H1 (cell line): ENCODE measurements at regions not wholly inside any gene's neighbourhood (a gene's known extent, or its start where the extent isn't known, plus 50 kb on each side); places are given as distances from the start of the nearest gene placed in this dataset.

Experiments used
- CHD1 ChIP-seq: IDR thresholded peaks from 2 replicates; pipeline ENCODE4 v1.6.1; 2012; ENCODE audit warnings: low read depth, low read length, improper control_type of control experiment
- CHD7 ChIP-seq: fragments of 300-600 bp; sonication (generic); IDR thresholded peaks from 2 replicates; pipeline ENCODE4 v1.7.1; 2012; ENCODE audit warnings: low read length, moderate library complexity, mild to moderate bottlenecking, inconsistent platforms; ENCODE audit not compliant: insufficient replicate concordance
- E2F6 ChIP-seq: IDR thresholded peaks from 2 replicates; pipeline ENCODE4 v1.6.1; 2012; ENCODE audit warnings: inconsistent platforms
- RAD21 ChIP-seq, 2 experiments: IDR thresholded peaks in 1 of 2; conservative IDR thresholded peaks in 1 of 2; 2 replicates each; pipeline ENCODE4 v1.6.1; 2011; ENCODE audit warnings: low read depth in 2 of 2, low read length in 2 of 2, improper control_type of control experiment in 1 of 2, inconsistent platforms in 1 of 2, mild to moderate bottlenecking in 1 of 2, moderate library complexity in 1 of 2
- SIN3A ChIP-seq, 2 experiments: IDR thresholded peaks in 1 of 2; conservative IDR thresholded peaks in 1 of 2; 2 replicates each; pipeline ENCODE4 v1.6.1; 2011 to 2012; ENCODE audit warnings: low read length in 2 of 2, improper control_type of control experiment in 1 of 2, low read depth in 1 of 2, mild to moderate bottlenecking in 1 of 2
- SP1 ChIP-seq: IDR thresholded peaks from 2 replicates; pipeline ENCODE4 v1.6.1; 2011; ENCODE audit warnings: low read depth, low read length
- TBP ChIP-seq: IDR thresholded peaks from 2 replicates; pipeline ENCODE4 v1.6.1; 2011; ENCODE audit warnings: low read depth, low read length, improper control_type of control experiment
- TCF12 ChIP-seq: IDR thresholded peaks from 2 replicates; pipeline ENCODE4 v1.6.1; 2011; ENCODE audit warnings: low read depth, mild to moderate bottlenecking, low read length
- YY1 ChIP-seq: IDR thresholded peaks from 2 replicates; pipeline ENCODE4 v1.6.1; 2011; ENCODE audit warnings: low read depth, mild to moderate bottlenecking, low read length

GRCh38 chr14:71675126-71675899 lies 256.9 kb upstream of the RGS6 start (continued):
- TF ChIP-seq CHD7 (peak; percentile 71), SIN3A (conservative IDR thresholded peaks at IDR 0.05 in 1 of 2, IDR thresholded peaks at IDR 0.05 in 1 of 2; ENCODE audit: low read depth in 1 of 2, low read length in 2 of 2) (0 out of 4 replicates have a peak, but pooled peaks of 1 of the 2 experiments have one; percentile 31), CHD1 (no peak), RAD21 (IDR thresholded peaks at IDR 0.05 in 1 of 2, conservative IDR thresholded peaks at IDR 0.05 in 1 of 2; ENCODE audit: low read depth in 2 of 2, low read length in 2 of 2) (peak in 1 of 2 experiments; percentile 6; a peak in 1 of 4 replicates), TBP (peak; percentile 35; the same call in 1 of the 2 replicates), YY1 (0 out of 2 replicates have a peak, but pooled peaks have one; percentile 11), SP1 (peak; percentile 38; the same call in 1 of the 2 replicates), E2F6 (no peak), TCF12 (0 out of 2 replicates have a peak, but pooled peaks have one; percentile 41)
